ENCODE measurements at regions not wholly inside any gene's neighbourhood (a gene's known extent, or its start where the extent isn't known, plus 50 kb on each side); places are given as distances from the start of the nearest gene placed in this dataset.
"Not testable (repeated sequence)": the region's sequence is repeated elsewhere in the genome, so short reads cannot be mapped to it uniquely, and the experiment has no call there.

GRCh38 chr13:104648291-104648690 is 1582.1 kb upstream of the SLC10A2 start:
- TF ChIP-seq POLR2AphosphoS5 (IDR thresholded peaks at IDR 0.05; ENCODE audit: low read depth, low read length) (no peak), TAF1 (IDR thresholded peaks at IDR 0.05; ENCODE audit: borderline replicate concordance, low read depth, low read length) (no peak), POLR2A (IDR thresholded peaks at IDR 0.05; ENCODE audit: low read depth, low read length) (no peak)
- DNase-seq (ENCODE audit: insufficient read length) = no peak

GRCh38 chr13:104645786-104646185 is 1579.6 kb upstream of the SLC10A2 start:
- FAIRE-seq (no peak), DNase-seq (ENCODE audit: insufficient read length) (no peak)

More at GRCh38 chr13:104648291-104648690, 1582.1 kb upstream of the SLC10A2 start:
- FAIRE-seq = no peak

GRCh38 chr13:104641309-104641708 is 1575.1 kb upstream of the SLC10A2 start:
- DNase-seq (ENCODE audit: insufficient read length) = no peak
- no peak for TF ChIP-seq TAF1 (IDR thresholded peaks at IDR 0.05; ENCODE audit: borderline replicate concordance, low read depth, low read length)
- TF ChIP-seq POLR2AphosphoS5 (IDR thresholded peaks at IDR 0.05; ENCODE audit: low read depth, low read length) = no peak
- no peak for TF ChIP-seq POLR2A (IDR thresholded peaks at IDR 0.05; ENCODE audit: low read depth, low read length)
- FAIRE-seq = no peak

More at GRCh38 chr13:104645786-104646185, 1579.6 kb upstream of the SLC10A2 start:
- TF ChIP-seq POLR2A (IDR thresholded peaks at IDR 0.05; ENCODE audit: low read depth, low read length) = no peak
- TF ChIP-seq POLR2AphosphoS5 (IDR thresholded peaks at IDR 0.05; ENCODE audit: low read depth, low read length) = no peak
- TF ChIP-seq TAF1 (IDR thresholded peaks at IDR 0.05; ENCODE audit: borderline replicate concordance, low read depth, low read length) = no peak

- DNase-seq (ENCODE audit: insufficient read length) (no peak), FAIRE-seq (no peak)
- TF ChIP-seq TAF1 (IDR thresholded peaks at IDR 0.05; ENCODE audit: borderline replicate concordance, low read depth, low read length) (no peak), POLR2AphosphoS5 (IDR thresholded peaks at IDR 0.05; ENCODE audit: low read depth, low read length) (no peak), POLR2A (IDR thresholded peaks at IDR 0.05; ENCODE audit: low read depth, low read length) (no peak)
These were observed 1569.7 kb upstream of the SLC10A2 start for GRCh38 chr13:104635879-104636278.

- no peak for DNase-seq (ENCODE audit: insufficient read length)
- TF ChIP-seq POLR2A (IDR thresholded peaks at IDR 0.05; ENCODE audit: low read depth, low read length) (no peak), POLR2AphosphoS5 (IDR thresholded peaks at IDR 0.05; ENCODE audit: low read depth, low read length) (no peak), TAF1 (IDR thresholded peaks at IDR 0.05; ENCODE audit: borderline replicate concordance, low read depth, low read length) (no peak)
- FAIRE-seq = no peak
These were observed 1567.8 kb upstream of the SLC10A2 start for GRCh38 chr13:104634016-104634415.

GRCh38 chr13:104632736-104633135 is 1566.5 kb upstream of the SLC10A2 start:
- FAIRE-seq (no peak), DNase-seq (ENCODE audit: insufficient read length) (no peak)
- no peak for TF ChIP-seq POLR2A (IDR thresholded peaks at IDR 0.05; ENCODE audit: low read depth, low read length)
- TF ChIP-seq POLR2AphosphoS5 (IDR thresholded peaks at IDR 0.05; ENCODE audit: low read depth, low read length) = no peak
- TF ChIP-seq TAF1 (IDR thresholded peaks at IDR 0.05; ENCODE audit: borderline replicate concordance, low read depth, low read length) = no peak

GRCh38 chr13:104625201-104625600 is 1559.0 kb upstream of the SLC10A2 start:
- TF ChIP-seq POLR2AphosphoS5 (IDR thresholded peaks at IDR 0.05; ENCODE audit: low read depth, low read length) (no peak), POLR2A (IDR thresholded peaks at IDR 0.05; ENCODE audit: low read depth, low read length) (no peak), TAF1 (IDR thresholded peaks at IDR 0.05; ENCODE audit: borderline replicate concordance, low read depth, low read length) (no peak)
- no peak for DNase-seq (ENCODE audit: insufficient read length)
- no peak for FAIRE-seq

GRCh38 chr13:104616990-104617389 is 1550.8 kb upstream of the SLC10A2 start:
- DNase-seq (ENCODE audit: insufficient read length) = no peak
- no peak for FAIRE-seq
- TF ChIP-seq POLR2A (IDR thresholded peaks at IDR 0.05; ENCODE audit: low read depth, low read length) (no peak), TAF1 (IDR thresholded peaks at IDR 0.05; ENCODE audit: borderline replicate concordance, low read depth, low read length) (no peak), POLR2AphosphoS5 (IDR thresholded peaks at IDR 0.05; ENCODE audit: low read depth, low read length) (no peak)

- TF ChIP-seq POLR2AphosphoS5 (IDR thresholded peaks at IDR 0.05; ENCODE audit: low read depth, low read length) (no peak), TAF1 (IDR thresholded peaks at IDR 0.05; ENCODE audit: borderline replicate concordance, low read depth, low read length) (no peak), POLR2A (IDR thresholded peaks at IDR 0.05; ENCODE audit: low read depth, low read length) (no peak)
- DNase-seq (ENCODE audit: insufficient read length) (no peak), FAIRE-seq (no peak)
These were observed 1548.3 kb upstream of the SLC10A2 start for GRCh38 chr13:104614361-104615145.

- FAIRE-seq (no peak), DNase-seq (ENCODE audit: insufficient read length) (no peak)
- TF ChIP-seq POLR2AphosphoS5 (IDR thresholded peaks at IDR 0.05; ENCODE audit: low read depth, low read length) = no peak
- no peak for TF ChIP-seq TAF1 (IDR thresholded peaks at IDR 0.05; ENCODE audit: borderline replicate concordance, low read depth, low read length)
- no peak for TF ChIP-seq POLR2A (IDR thresholded peaks at IDR 0.05; ENCODE audit: low read depth, low read length)
These were observed 1542.1 kb upstream of the SLC10A2 start for GRCh38 chr13:104608331-104608730.

GRCh38 chr13:104605435-104605834 is 1539.2 kb upstream of the SLC10A2 start:
- DNase-seq (ENCODE audit: insufficient read length); FAIRE-seq: not testable (repeated sequence)

GRCh38 chr13:104597546-104598180 is 1531.4 kb upstream of the SLC10A2 start:
- DNase-seq (ENCODE audit: insufficient read length) (no peak), FAIRE-seq (no peak)
- TF ChIP-seq POLR2A (IDR thresholded peaks at IDR 0.05; ENCODE audit: low read depth, low read length) (no peak), POLR2AphosphoS5 (IDR thresholded peaks at IDR 0.05; ENCODE audit: low read depth, low read length) (no peak), TAF1 (IDR thresholded peaks at IDR 0.05; ENCODE audit: borderline replicate concordance, low read depth, low read length) (no peak)

Measured in GM12892 (cell line).